Ectodermal cell (in vitro differentiated cells): ENCODE measurements at regions not wholly inside any gene's neighbourhood (a gene's known extent, or its start where the extent isn't known, plus 50 kb on each side); places are given as distances from the start of the nearest gene placed in this dataset.

Source experiments
- H3K27ac ChIP-seq: 2 replicates; pipeline ENCODE4 v1.7.0; 2013; ENCODE audit warnings: mild to moderate bottlenecking, low read depth, low read length; ENCODE audit not compliant: insufficient read depth, poor library complexity, severe bottlenecking
- H3K27me3 ChIP-seq: 2 replicates; pipeline ENCODE4 v1.7.0; 2013; ENCODE audit warnings: mild to moderate bottlenecking, low read length; ENCODE audit not compliant: insufficient read depth, control insufficient read depth, poor library complexity, severe bottlenecking
- H3K36me3 ChIP-seq: one replicate; pipeline ENCODE4 v1.7.0; 2013; ENCODE audit warnings: low read length; ENCODE audit not compliant: control insufficient read depth, insufficient read depth
- H3K4me1 ChIP-seq: one replicate; pipeline ENCODE4 v1.7.0; 2013; ENCODE audit warnings: low read length; ENCODE audit not compliant: control insufficient read depth, insufficient read depth
- H3K4me3 ChIP-seq: 2 replicates; pipeline ENCODE4 v1.7.0; 2013; ENCODE audit warnings: low read depth, low read length, control low read depth; ENCODE audit not compliant: insufficient read depth
- H3K9me3 ChIP-seq: 2 replicates; pipeline ENCODE4 v1.7.0; 2013; ENCODE audit warnings: mild to moderate bottlenecking, low read length, moderate library complexity; ENCODE audit not compliant: control insufficient read depth
- WGBS, 2 experiments: methylation state at CpG; one replicate each; pipeline ENCODE4 v1.1.7; 2013; ENCODE audit warnings: missing lambda C conversion rate in 2 of 2; 5-methylcytosine and 5-hydroxymethylcytosine counted together

DNA sequence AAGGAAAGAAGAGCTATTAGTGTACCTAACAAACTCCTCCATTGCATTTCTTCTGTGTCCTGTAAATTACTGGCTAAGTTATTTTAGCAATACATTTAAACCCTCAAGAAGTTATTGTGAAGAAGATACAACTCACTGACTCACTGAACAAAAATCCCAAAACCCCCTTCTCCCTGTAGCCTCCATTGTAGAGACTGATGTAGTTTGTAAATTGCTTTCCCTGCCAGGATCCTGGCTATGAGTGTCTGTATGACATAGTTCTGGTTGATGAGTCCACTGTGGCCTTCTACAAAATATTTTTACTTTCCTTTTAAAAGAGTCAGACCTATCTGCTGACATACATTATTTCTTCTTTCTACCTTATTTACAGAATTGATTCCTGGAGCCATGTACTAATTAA lies 155.6 kb downstream of the SLC6A15 start:
- Histone ChIP-seq H3K9me3 (no peaks in the 10 kb centered on the region), H3K4me3 (no peak overlapping the region), H3K27ac (no peak overlapping the region), H3K36me3 (no peaks in the 10 kb centered on the region), H3K27me3 (no peaks in the 10 kb centered on the region), H3K4me1 (no peaks in the 10 kb centered on the region)

DNA sequence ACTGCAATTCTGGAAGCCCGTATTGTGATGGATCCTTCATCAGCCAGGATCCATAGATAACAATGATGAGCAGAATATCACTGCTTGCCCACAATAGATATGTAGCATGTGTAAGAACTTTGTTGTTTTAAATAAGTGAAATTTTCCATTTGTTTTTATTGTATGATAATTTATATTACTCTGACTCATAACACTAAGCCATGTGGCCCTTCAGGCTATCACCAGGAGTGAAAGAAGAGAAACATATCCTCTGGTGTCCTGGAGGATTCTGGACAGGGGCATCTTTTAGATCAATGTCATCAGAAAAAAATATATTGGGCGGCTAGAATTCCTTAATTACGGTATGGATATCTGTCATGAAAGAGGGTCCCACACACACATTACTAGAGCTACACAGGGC lies 167.5 kb downstream of the SLC6A15 start:
- Histone ChIP-seq H3K27me3 (no peaks in the 10 kb centered on the region), H3K27ac (no peak overlapping the region), H3K36me3 (no peaks in the 10 kb centered on the region), H3K4me3 (no peak overlapping the region), H3K4me1 (no peaks in the 10 kb centered on the region), H3K9me3 (no peaks in the 10 kb centered on the region)
- 94 to 100% methylated on average over 1 to 3 of the region's 3 CpGs for WGBS, 2 experiments

DNA sequence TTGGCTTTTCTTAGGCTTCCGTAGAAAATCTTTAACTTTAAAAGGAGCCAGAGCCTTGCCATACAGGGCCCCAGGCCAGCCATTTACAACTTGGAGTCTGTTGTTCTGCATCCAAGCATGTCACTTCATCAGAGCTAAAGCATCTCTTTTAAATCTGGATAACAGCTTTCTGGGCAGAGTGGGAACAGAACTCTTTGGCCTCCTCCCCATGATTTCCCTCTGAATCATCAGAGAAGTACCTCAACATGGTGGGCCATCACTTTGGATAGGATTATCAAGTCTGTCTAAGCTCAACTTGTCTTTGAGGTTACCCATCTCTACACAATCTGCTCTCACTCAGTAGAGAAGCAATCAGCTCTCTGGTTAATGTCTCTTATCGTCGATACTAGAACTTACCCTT lies 170.9 kb downstream of the SLC6A15 start:
- Histone ChIP-seq H3K4me3 (no peak overlapping the region), H3K27ac (no peak overlapping the region)
- 91 to 92% methylated on average over 3 of the region's 3 CpGs for WGBS, 2 experiments

DNA sequence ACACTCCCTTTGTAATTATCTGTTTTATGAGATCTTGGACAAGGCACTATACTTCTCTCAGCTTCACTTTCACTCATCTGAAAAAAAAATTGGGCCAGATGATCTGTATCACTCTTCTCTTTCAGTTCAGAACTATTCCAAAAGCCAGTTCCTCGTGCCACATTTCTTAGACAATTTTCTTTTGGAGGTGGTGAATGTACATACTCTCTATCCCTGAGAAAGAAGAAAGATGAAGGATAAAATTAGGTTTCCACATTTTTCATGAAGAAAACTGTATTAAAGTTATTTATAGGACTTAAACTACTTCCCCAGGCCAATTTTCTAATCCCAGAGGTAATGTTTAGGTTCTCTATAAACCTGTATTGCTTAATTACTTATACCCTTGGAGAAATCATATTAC lies 171.6 kb downstream of the SLC6A15 start:
- Histone ChIP-seq H3K27me3 (no peaks in the 10 kb centered on the region), H3K9me3 (no peaks in the 10 kb centered on the region), H3K4me3 (no peak overlapping the region), H3K36me3 (no peaks in the 10 kb centered on the region), H3K27ac (no peak overlapping the region), H3K4me1 (no peaks in the 10 kb centered on the region)
- WGBS, 2 experiments = 88% methylated on average over 1 of the region's 1 CpG; no CpG with 5 or more reads in 1 of the 2 experiments

More for the DNA sequence above, 170.9 kb downstream of the SLC6A15 start:
- no peaks in the 10 kb centered on the region for H3K4me1 ChIP-seq
- no peaks in the 10 kb centered on the region for H3K36me3 ChIP-seq
- no peaks in the 10 kb centered on the region for H3K9me3 ChIP-seq
- no peaks in the 10 kb centered on the region for H3K27me3 ChIP-seq

DNA sequence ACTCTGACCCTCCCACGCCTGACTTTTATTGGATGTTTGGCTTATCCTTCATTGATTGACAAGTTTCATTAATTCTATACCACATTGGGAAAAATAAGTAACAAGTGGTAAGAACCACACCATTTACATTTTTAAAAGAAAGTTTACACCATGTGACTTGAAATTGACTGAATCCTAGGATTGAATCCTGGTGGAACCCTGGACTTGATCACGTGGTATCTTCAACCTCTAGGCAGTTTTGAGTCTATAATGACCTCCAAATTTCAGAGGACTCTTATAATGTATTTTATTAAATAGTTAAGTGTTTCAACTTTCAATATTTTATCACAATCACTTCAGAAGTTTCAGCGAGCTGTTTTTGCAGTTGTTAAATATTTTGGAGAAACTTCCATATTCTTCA lies 172.0 kb downstream of the SLC6A15 start:
- Histone ChIP-seq H3K4me1 (no peaks in the 10 kb centered on the region), H3K27ac (no peak overlapping the region), H3K27me3 (no peaks in the 10 kb centered on the region), H3K4me3 (no peak overlapping the region), H3K36me3 (no peaks in the 10 kb centered on the region), H3K9me3 (no peaks in the 10 kb centered on the region)
- whole genome bisulfite sequencing, 2 experiments = 89 to 94% methylated on average over 2 to 3 of the region's 3 CpGs

DNA sequence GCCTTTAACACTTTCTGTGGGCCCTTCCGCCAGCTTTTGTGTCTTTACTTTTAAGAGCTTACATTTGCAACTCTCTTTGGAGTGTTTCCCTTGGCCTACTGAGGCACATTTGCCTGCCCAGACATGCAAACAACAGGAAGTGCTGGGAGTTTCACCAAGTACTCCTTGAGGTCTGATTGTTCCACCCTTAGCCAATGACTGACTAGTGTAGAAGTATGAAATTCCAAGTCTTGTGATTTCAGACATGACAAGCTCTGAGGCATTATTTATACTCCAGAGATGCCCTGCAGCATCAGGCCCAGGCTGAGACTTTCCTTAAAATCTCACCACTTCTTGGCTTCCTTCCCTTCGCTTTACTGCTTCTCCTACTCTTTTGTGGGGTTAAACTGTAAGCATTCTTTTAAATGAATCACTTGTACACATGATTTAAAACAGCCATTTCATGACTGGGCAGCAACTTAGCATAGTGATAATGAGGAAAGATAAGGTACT lies 174.1 kb downstream of the SLC6A15 start:
- WGBS, 2 experiments = 89 to 93% methylated on average over 2 of the region's 2 CpGs
- H3K27ac ChIP-seq = no peak overlapping the region
- no peak overlapping the region for H3K4me3 ChIP-seq
- H3K4me1 ChIP-seq = no peaks in the 10 kb centered on the region
- no peaks in the 10 kb centered on the region for H3K27me3 ChIP-seq
- no peaks in the 10 kb centered on the region for H3K36me3 ChIP-seq
- no peaks in the 10 kb centered on the region for H3K9me3 ChIP-seq

DNA sequence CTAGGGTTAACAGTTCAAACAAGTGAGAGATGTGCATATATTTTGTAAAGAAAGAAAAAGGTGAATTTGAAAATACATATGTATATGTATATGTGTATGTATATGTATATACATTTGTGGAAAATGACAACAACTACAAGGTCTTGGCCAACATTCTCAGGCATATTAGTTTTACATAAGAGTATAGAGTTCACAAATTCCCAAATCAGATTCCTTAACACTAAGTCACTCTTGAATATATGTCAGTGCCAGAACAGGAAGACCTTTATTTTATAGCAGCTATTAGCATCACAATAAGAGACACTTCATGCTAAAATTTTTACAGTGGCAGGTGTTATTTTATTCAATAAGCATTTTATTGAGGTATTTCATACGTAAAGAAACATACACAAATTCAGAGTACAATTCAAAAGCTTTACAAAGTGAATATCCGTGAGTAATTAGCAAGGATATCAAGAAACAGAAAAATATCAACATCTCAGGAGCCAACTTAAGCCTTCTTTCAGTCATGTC lies 179.7 kb downstream of the SLC6A15 start:
- Histone ChIP-seq H3K27ac (no peak overlapping the region), H3K4me1 (peaks cover 4% of the 10 kb centered on the region), H3K4me3 (no peak overlapping the region), H3K9me3 (no peaks in the 10 kb centered on the region), H3K27me3 (no peaks in the 10 kb centered on the region), H3K36me3 (no peaks in the 10 kb centered on the region)
- 67 to 92% methylated on average over 1 to 2 of the region's 2 CpGs for WGBS, 2 experiments

DNA sequence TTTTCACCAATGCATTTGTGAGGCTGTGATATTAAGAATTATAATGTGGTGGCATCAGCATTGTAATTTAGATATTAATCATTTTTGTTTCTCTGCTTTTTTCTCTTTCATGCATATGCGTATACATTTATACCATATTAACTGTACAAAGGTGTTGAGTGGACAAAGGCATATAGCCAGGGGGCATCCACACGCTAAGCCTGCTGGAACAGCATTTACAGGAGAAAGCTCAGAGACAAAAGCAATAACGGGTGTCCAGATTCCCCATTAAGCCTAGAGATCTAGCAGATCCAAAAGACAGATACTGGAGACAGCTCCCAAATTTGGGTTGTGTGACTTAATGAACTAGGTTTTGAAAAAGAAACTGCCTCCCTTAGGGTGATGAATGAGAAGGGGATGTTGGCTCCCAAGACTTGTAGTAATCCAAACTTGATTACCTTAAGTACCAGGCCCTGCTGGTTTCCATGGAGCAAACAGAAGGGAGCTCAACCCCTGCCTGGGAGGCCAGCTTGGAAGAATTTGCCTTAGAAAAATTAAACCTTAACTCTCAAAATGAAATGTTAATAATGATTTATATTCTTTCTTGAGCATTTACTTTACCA lies 181.9 kb downstream of the SLC6A15 start:
- no peaks in the 10 kb centered on the region for H3K27me3 ChIP-seq
- H3K4me3 ChIP-seq = no peak overlapping the region
- WGBS, 2 experiments = 69 to 70% methylated on average over 2 to 3 of the region's 3 CpGs
- peaks cover 4% of the 10 kb centered on the region for H3K4me1 ChIP-seq
- no peaks in the 10 kb centered on the region for H3K36me3 ChIP-seq
- H3K27ac ChIP-seq = no peak overlapping the region
- no peaks in the 10 kb centered on the region for H3K9me3 ChIP-seq

DNA sequence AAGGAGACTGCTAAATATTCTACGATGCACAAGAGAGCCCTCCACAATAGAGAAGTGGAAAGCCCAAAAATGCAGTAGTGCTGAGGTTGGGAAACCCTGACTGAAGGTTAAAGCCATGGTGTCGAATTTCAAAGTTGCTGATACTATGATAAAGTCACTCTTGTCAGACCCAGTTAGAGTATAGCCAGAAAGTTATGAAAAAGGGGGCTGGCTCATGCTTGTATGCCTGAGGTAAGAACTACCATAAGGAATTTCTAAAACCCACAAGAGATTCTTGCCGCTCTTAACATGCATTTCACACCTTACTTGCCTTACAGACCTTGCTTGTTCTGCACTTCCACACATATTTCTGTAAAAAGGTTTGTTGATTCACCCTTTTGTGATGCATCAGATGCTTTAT lies 184.6 kb downstream of the SLC6A15 start:
- no peaks in the 10 kb centered on the region for H3K36me3 ChIP-seq
- H3K27ac ChIP-seq = no peak overlapping the region
- WGBS, 2 experiments = 62 to 71% methylated on average over 3 of the region's 3 CpGs
- no peaks in the 10 kb centered on the region for H3K9me3 ChIP-seq
- no peak overlapping the region for H3K4me3 ChIP-seq
- H3K27me3 ChIP-seq = no peaks in the 10 kb centered on the region
- peaks cover 4% of the 10 kb centered on the region for H3K4me1 ChIP-seq

DNA sequence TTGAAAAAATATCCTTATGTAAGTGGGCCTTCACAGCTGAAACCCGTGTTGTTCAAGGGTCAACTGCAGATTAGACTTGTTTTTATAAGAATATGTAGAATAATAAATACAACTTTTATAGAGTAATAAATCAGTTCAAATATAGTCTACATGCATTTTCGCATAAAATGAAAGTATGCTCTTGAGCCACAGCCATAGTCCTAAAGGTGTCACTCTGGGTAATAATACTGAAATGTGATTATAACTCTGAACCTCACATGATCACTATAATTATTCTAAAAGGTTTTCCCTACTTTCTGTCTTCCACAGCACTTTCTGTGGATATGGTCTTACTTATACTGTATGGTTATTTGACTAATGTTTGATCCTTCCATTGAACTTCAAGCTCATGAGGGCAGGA lies 185.8 kb downstream of the SLC6A15 start:
- H3K36me3 ChIP-seq = no peaks in the 10 kb centered on the region
- H3K27me3 ChIP-seq = no peaks in the 10 kb centered on the region
- no peak overlapping the region for H3K4me3 ChIP-seq
- no peaks in the 10 kb centered on the region for H3K9me3 ChIP-seq
- H3K4me1 ChIP-seq = peaks cover 4% of the 10 kb centered on the region
- H3K27ac ChIP-seq = no peak overlapping the region
- no CpG with 5 or more reads among the region's 2 CpGs for WGBS, 2 experiments
